K562 (cell line): ENCODE measurements at regions not wholly inside any gene's neighbourhood (a gene's known extent, or its start where the extent isn't known, plus 50 kb on each side); places are given as distances from the start of the nearest gene placed in this dataset.

ENCODE experiments used
- ATAC-seq: fragments of 200-7000 bp; cut with Tn5 transposase; 3 replicates; pipeline ENCODE4 v1.9.1; 2020; ENCODE audit warnings: moderate library complexity
- BruUV-seq: library from RNA; stranded (reverse); fragments of 400-500 nt; replicated peaks from 2 replicates; lab custom pipeline; 2021; lab: Mats Ljungman, UMichigan
- CTCF ChIA-PET: fragments of 300-600 bp; formaldehyde crosslinking; extraction: SDS; loops from one replicate; lab custom pipeline; 2021; ENCODE audit warnings: low intra/inter-chr PET ratio; lab: Yijun Ruan, JAX
- POLR2A ChIA-PET: fragments of 300-600, 350-650 bp; sonication (Branson Sonifier 250); formaldehyde crosslinking; extraction: SDS; loops from one replicate; lab custom pipeline; 2021; ENCODE audit warnings: antibody characterized with exemption, inconsistent platforms; lab: Yijun Ruan, JAX
- DNase-seq, 4 experiments: peaks; one replicate each; pipeline versions ENCODE4 v3.0.0 to v3.0.0-alpha.2; 2011 to 2018; ENCODE audit warnings: low spot score in 3 of 4, mixed read lengths in 3 of 4; ENCODE audit errors: extremely low read depth in 1 of 4
- FAIRE-seq: peaks from 2 replicates; lab custom pipeline; 2011; peaks lifted over from hg19 to GRCh38; lab: Jason Lieb, UNC
- H2AFZ ChIP-seq: 2 replicates; pipeline ENCODE4 v1.6.0; 2011; ENCODE audit warnings: low read depth, low read length, control low read depth, inconsistent platforms
- H3K27ac ChIP-seq: fragments of 200-600 bp; 3 replicates; pipeline ENCODE4 v1.8.0; 2011; ENCODE audit warnings: low read depth, mild to moderate bottlenecking, control low read depth, inconsistent platforms, low read length, moderate library complexity, mixed read lengths; ENCODE audit errors: extremely low read depth
- H3K27me3 ChIP-seq, 2 experiments: fragments of 300-600 bp in 1 of 2; 2 replicates in 1 of 2; 3 replicates in 1 of 2; pipeline versions ENCODE4 v1.6.0 to v1.8.0; 2011; ENCODE audit warnings: inconsistent platforms in 2 of 2, low read length in 2 of 2, mild to moderate bottlenecking in 1 of 2, mixed read lengths in 1 of 2, moderate library complexity in 1 of 2; ENCODE audit not compliant: control insufficient read depth in 2 of 2, insufficient read depth in 2 of 2
- H3K36me3 ChIP-seq: fragments of 300-600 bp; 3 replicates; pipeline ENCODE4 v1.8.0; 2011; ENCODE audit warnings: mild to moderate bottlenecking, low read length, inconsistent platforms; ENCODE audit not compliant: control insufficient read depth, insufficient read depth
- H3K4me1 ChIP-seq, 2 experiments: fragments of 200-600 bp in 1 of 2; replicated peaks in 1 of 2; 2 replicates in 1 of 2; 3 replicates in 1 of 2; pipeline versions ENCODE4 v1.5.1 to v1.8.0; 2011; ENCODE audit warnings: inconsistent platforms in 2 of 2, low read length in 2 of 2, mild to moderate bottlenecking in 1 of 2, mixed read lengths in 1 of 2, moderate library complexity in 1 of 2; ENCODE audit not compliant: control insufficient read depth in 2 of 2, insufficient read depth in 2 of 2
- H3K4me2 ChIP-seq: 2 replicates; pipeline ENCODE4 v1.6.1; 2011; ENCODE audit warnings: low read length, control low read depth, inconsistent platforms, mixed read lengths; ENCODE audit not compliant: insufficient read depth
- H3K4me3 ChIP-seq: fragments of 200-600 bp; sonication (generic), shearing (Covaris generic); 2 replicates; pipeline ENCODE4 v1.5.1; 2016; ENCODE audit warnings: control low read depth, inconsistent platforms
- H3K79me2 ChIP-seq: fragments of 200-600 bp; 3 replicates; pipeline ENCODE4 v1.8.0; 2011; ENCODE audit warnings: low read length, inconsistent platforms; ENCODE audit not compliant: control insufficient read depth, insufficient read depth
- H3K9ac ChIP-seq, 2 experiments: 2 replicates each; pipeline versions ENCODE4 v1.6.0 to v1.6.1; 2011; ENCODE audit warnings: low read depth in 2 of 2, low read length in 2 of 2, control low read depth in 1 of 2, inconsistent platforms in 1 of 2, mild to moderate bottlenecking in 1 of 2, mixed read lengths in 1 of 2; ENCODE audit not compliant: insufficient read depth in 1 of 2
- H3K9me1 ChIP-seq: one replicate; pipeline ENCODE4 v1.6.0; 2011; ENCODE audit warnings: inconsistent platforms, mild to moderate bottlenecking, low read length, moderate library complexity; ENCODE audit not compliant: control insufficient read depth, insufficient read depth
- H3K9me3 ChIP-seq: replicated peaks from 2 replicates; pipeline ENCODE4 v1.5.1; 2011; ENCODE audit warnings: low read depth, low read length, inconsistent platforms; ENCODE audit not compliant: control insufficient read depth, insufficient read depth
- H4K20me1 ChIP-seq: replicated peaks from 2 replicates; pipeline ENCODE4 v1.6.1; 2011; ENCODE audit warnings: low read length, inconsistent platforms, mixed read lengths; ENCODE audit not compliant: control insufficient read depth, insufficient read depth
- ADNP ChIP-seq: fragments of 200-800 bp; sonication (Bioruptor generic); IDR thresholded peaks from 2 replicates; pipeline ENCODE4 v1.6.1; 2016; ENCODE audit warnings: missing genetic modification characterization, missing compliant biosample characterization
- ARID4B ChIP-seq: sonication (generic); formaldehyde crosslinking; IDR thresholded peaks from 2 replicates; pipeline ENCODE4 v1.8.0; 2022; ENCODE audit warnings: mild to moderate bottlenecking, missing genetic modification reagents
- BHLHE40 ChIP-seq: IDR thresholded peaks from 2 replicates; pipeline ENCODE4 v1.6.1; 2011; ENCODE audit warnings: low read length, improper control_type of control experiment
- E2F3 ChIP-seq: fragments of 250-450 bp; sonication (Bioruptor Pico); IDR thresholded peaks from 2 replicates; pipeline ENCODE4 v1.4.0; 2020; ENCODE audit warnings: mild to moderate bottlenecking
- ESRRB ChIP-seq: fragments of 250-450 bp; sonication (Bioruptor Pico); IDR thresholded peaks from 2 replicates; pipeline ENCODE4 v1.5.0; 2020; ENCODE audit warnings: mild to moderate bottlenecking, moderate library complexity, borderline replicate concordance
- HES1 ChIP-seq: fragments of 450-650 bp; IDR thresholded peaks from 2 replicates; pipeline ENCODE4 v1.6.1; 2016; ENCODE audit warnings: low read depth, mild to moderate bottlenecking, moderate library complexity
- KLF1 ChIP-seq: fragments of 450-650 bp; IDR thresholded peaks from 2 replicates; pipeline ENCODE4 v1.6.1; 2016; ENCODE audit warnings: missing genetic modification characterization, missing compliant biosample characterization
- NCOA4 ChIP-seq: fragments of 450-650 bp; IDR thresholded peaks from 2 replicates; pipeline ENCODE4 v1.6.1; 2018; ENCODE audit warnings: mild to moderate bottlenecking; ENCODE audit not compliant: partially characterized antibody
- NR2C1 ChIP-seq, 2 experiments: fragments of 450-650 bp; IDR thresholded peaks; 2 replicates each; pipeline ENCODE4 v1.6.1; 2017; ENCODE audit warnings: mild to moderate bottlenecking in 2 of 2, antibody characterized with exemption in 1 of 2, inconsistent platforms in 1 of 2, missing compliant biosample characterization in 1 of 2, missing genetic modification characterization in 1 of 2
- POLR3G ChIP-seq: IDR thresholded peaks from 2 replicates; pipeline ENCODE4 v1.6.1; 2011; ENCODE audit not compliant: insufficient read length, insufficient replicate concordance; ENCODE audit errors: extremely low read depth
- RBM22 ChIP-seq: fragments of 200-400 bp; formaldehyde crosslinking; IDR thresholded peaks from 2 replicates; pipeline ENCODE4 v1.6.1; 2018; ENCODE audit warnings: low read length, low read depth; ENCODE audit not compliant: poor library complexity, severe bottlenecking
- SRSF3 ChIP-seq: fragments of 200-400 bp; formaldehyde crosslinking; IDR thresholded peaks from 2 replicates; pipeline ENCODE4 v1.6.1; 2016; ENCODE audit warnings: mild to moderate bottlenecking, low read length, moderate library complexity; ENCODE audit not compliant: insufficient read depth
- XRCC5 ChIP-seq: fragments of 200-400 bp; formaldehyde crosslinking; IDR thresholded peaks from 2 replicates; pipeline ENCODE4 v1.6.1; 2017; ENCODE audit warnings: low read depth, mild to moderate bottlenecking, low read length
- ZNF511 ChIP-seq: sonication (generic); formaldehyde crosslinking; IDR thresholded peaks from 2 replicates; pipeline ENCODE4 v1.8.0; 2022; ENCODE audit warnings: mild to moderate bottlenecking, missing genetic modification reagents
- WGBS: fragments of 100-300 bp; shearing (Covaris generic); methylation state at CpG from one replicate; pipeline ENCODE4 v1.1.6; 2016; ENCODE audit warnings: low coverage, mixed read lengths; ENCODE audit not compliant: insufficient coverage; ENCODE audit errors: missing lambda C conversion rate; 5-methylcytosine and 5-hydroxymethylcytosine counted together
- in situ Hi-C: fragments of 300-500 bp; cut with MboI; formaldehyde crosslinking; loops from 4 replicates; pipeline ENCODE4 v1.15.0; 2018; ENCODE audit warnings: inconsistent platforms, mixed read lengths
- intact Hi-C: fragments of 100-400 bp; cut with micrococcal nuclease; formaldehyde crosslinking; loops from 2 replicates; pipeline ENCODE4 v1.14.2; 2022
- TF ChIP-seq, protein P1 (sequence below): fragments of 450-650 bp; formaldehyde crosslinking; IDR thresholded peaks from 2 replicates; pipeline ENCODE4 v1.4.0; 2022; ENCODE audit warnings: missing genetic modification characterization

- ChIA-PET CTCF (no interaction called here), POLR2A (no interaction called here)
- no peaks in the 10 kb centered on the region for H3K9me3 ChIP-seq
- no TSS peak for BruUV-seq
- no peaks in the 10 kb centered on the region for H3K27me3 ChIP-seq
- FAIRE-seq (no peak), ATAC-seq (no peak), DNase-seq (no peak)
- no peak overlapping the region for H3K4me2 ChIP-seq
- WGBS, result 0% methylated on average over 5 of the region's 6 CpGs
- no peak overlapping the region for H2AFZ ChIP-seq
- no peaks in the 10 kb centered on the region for H3K79me2 ChIP-seq
- in situ Hi-C loops (no loop called here), intact Hi-C loops (no loop called here)
- H3K4me1 ChIP-seq, result no peaks in the 10 kb centered on the region
- no peak overlapping the region for H3K4me3 ChIP-seq
- no peaks in the 10 kb centered on the region for H4K20me1 ChIP-seq
- no peaks in the 10 kb centered on the region for H3K36me3 ChIP-seq
- no peak overlapping the region for H3K27ac ChIP-seq
- no peak overlapping the region for H3K9ac ChIP-seq
- no peaks in the 10 kb centered on the region for H3K9me1 ChIP-seq
- TF ChIP-seq NR2C1 (IDR thresholded peaks at IDR 0.05) (no peak), NR2C1 (tag; IDR thresholded peaks at IDR 0.05) (no peak), SRSF3 (no peak), BHLHE40 (no peak), NCOA4 (no peak), ZNF511 (CRISPR knock-in tag) (no peak), KLF1 (tag) (no peak), ADNP (tag) (no peak), POLR3G (no peak), XRCC5 (no peak), HES1 (no peak), E2F3 (CRISPR knock-in tag) (no peak), RBM22 (no peak), ARID4B (CRISPR knock-in tag) (no peak), ESRRB (CRISPR knock-in tag) (no peak)
- TF ChIP-seq, protein P1, sequence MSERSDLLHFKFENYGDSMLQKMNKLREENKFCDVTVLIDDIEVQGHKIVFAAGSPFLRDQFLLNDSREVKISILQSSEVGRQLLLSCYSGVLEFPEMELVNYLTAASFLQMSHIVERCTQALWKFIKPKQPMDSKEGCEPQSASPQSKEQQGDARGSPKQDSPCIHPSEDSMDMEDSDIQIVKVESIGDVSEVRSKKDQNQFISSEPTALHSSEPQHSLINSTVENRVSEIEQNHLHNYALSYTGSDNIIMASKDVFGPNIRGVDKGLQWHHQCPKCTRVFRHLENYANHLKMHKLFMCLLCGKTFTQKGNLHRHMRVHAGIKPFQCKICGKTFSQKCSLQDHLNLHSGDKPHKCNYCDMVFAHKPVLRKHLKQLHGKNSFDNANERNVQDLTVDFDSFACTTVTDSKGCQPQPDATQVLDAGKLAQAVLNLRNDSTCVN (CRISPR knock-in tag), result no peak
These were observed 849.4 kb upstream of the DIAPH2 start for GRCh38 chrX:95835223-95835622.
